Muscle layer of colon (tissue), 2 donors: ENCODE measurements at regions not wholly inside any gene's neighbourhood (a gene's known extent, or its start where the extent isn't known, plus 50 kb on each side); places are given as distances from the start of the nearest gene placed in this dataset.
"Not testable (repeated sequence)": the region's sequence is repeated elsewhere in the genome, so short reads cannot be mapped to it uniquely, and the experiment has no call there.

Experiments
- H3K27ac ChIP-seq: one replicate; pipeline ENCODE4 v1.7.0; 2013; ENCODE audit warnings: low read depth, mild to moderate bottlenecking, low read length, moderate library complexity
- H3K27me3 ChIP-seq, 2 donors: one replicate each; pipeline ENCODE4 v1.7.0; 2013; ENCODE audit warnings: low read length in 2 of 2, mild to moderate bottlenecking in 2 of 2; ENCODE audit not compliant: insufficient read depth in 2 of 2, control insufficient read depth in 1 of 2
- H3K36me3 ChIP-seq: one replicate; pipeline ENCODE4 v1.7.0; 2013; ENCODE audit warnings: mild to moderate bottlenecking, low read length; ENCODE audit not compliant: insufficient read depth
- H3K4me1 ChIP-seq: one replicate; pipeline ENCODE4 v1.7.0; 2013; ENCODE audit warnings: mild to moderate bottlenecking, low read length; ENCODE audit not compliant: insufficient read depth
- H3K4me3 ChIP-seq, 2 donors: one replicate each; pipeline ENCODE4 v1.7.0; 2013; ENCODE audit warnings: low read length in 2 of 2, low read depth in 1 of 2, mild to moderate bottlenecking in 1 of 2, moderate library complexity in 1 of 2
- H3K9ac ChIP-seq: one replicate; pipeline ENCODE4 v1.7.0; 2013; ENCODE audit warnings: low read length
- H3K9me3 ChIP-seq: one replicate; pipeline ENCODE4 v1.7.0; 2013; ENCODE audit warnings: mild to moderate bottlenecking, low read length
- donor health status: abdominal sarcoma.
- donor health status: Adenocarcinoma of cecum.

DNA sequence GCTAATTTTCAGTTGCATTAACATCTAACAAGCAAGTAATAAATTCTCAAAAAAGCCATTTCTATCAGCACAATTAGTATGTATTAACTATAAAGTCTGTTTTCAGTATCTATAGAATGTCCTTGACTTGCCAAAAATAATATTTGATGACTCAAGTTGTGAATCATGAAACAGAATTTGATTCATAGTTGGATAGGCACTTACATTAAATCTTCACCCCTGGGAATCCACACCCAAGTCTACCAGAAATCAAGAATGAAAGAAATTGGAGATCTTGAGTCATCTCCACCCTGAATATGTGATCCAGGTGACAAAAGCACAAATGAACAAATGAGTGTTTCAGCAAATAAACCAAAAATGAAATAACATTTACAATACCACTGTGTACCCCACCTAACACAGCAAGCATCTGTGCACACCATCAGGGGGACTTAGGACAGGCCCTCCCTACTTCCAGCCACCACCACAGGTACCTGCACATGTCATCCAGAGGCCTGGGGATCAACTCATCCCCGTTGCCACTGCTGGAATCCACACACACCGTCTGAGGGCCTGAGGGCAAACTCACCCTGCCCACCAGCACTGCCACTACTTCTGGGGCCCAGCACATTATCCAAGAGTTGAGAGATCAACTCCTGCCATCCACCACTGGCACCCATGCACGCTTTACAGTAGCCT, 160.1 kb downstream of the MTERF1 start:
- H3K4me3 ChIP-seq, result no peak overlapping the region
- no peak overlapping the region for H3K9ac ChIP-seq
- peaks cover 7% of the 10 kb centered on the region for H3K9me3 ChIP-seq
- no peaks in the 10 kb centered on the region for H3K27me3 ChIP-seq
- H3K27ac ChIP-seq, result no peak overlapping the region
- H3K36me3 ChIP-seq, result no peaks in the 10 kb centered on the region
- H3K4me1 ChIP-seq, result no peaks in the 10 kb centered on the region

DNA sequence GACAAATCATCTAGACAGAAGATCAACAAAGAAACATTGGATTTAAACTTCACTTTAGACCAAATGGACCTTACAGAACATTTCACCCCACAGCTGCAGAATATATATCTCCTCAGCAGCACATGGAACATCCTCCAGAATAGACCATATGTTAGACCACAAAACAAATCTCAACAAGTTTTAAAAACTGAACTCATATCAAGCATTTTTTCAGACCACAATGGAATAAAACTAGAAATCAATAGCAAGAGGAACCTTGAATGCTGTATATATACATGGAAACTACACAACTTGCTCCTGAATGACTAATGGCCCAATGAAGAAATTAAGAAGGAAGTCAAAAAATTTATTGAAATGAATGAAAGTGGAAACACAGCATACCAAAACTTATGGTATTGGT, 157.7 kb downstream of the MTERF1 start:
- no peaks in the 10 kb centered on the region for H3K4me1 ChIP-seq

DNA sequence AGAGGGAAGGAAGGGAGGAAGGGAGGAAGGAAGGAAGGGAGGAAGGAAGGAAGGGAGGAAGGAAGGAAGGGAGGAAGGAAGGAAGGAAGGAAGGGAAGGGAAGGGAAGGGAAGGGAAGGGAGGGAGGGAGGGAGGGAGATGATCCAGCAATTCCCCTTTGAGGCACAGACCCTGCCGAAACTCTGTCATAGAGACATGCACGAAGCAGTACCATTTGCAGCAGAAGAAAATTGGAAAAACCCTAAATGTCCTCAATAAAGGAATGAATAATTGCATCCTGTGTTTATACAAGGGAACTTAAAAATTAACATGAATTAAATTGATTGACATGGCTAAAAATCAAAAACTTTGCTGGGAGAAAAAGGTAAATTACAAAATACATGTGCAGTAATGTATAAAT, 151.5 kb downstream of the MTERF1 start:
- not testable (repeated sequence) for H3K27me3 ChIP-seq, H3K4me3 ChIP-seq, H3K4me1 ChIP-seq, H3K9ac ChIP-seq, H3K27ac ChIP-seq, H3K36me3 ChIP-seq, H3K9me3 ChIP-seq

More for the DNA sequence above, 157.7 kb downstream of the MTERF1 start:
- no peaks in the 10 kb centered on the region for H3K27me3 ChIP-seq
- H3K27ac ChIP-seq, result no peak overlapping the region
- H3K9ac ChIP-seq, result no peak overlapping the region
- H3K36me3 ChIP-seq, result no peaks in the 10 kb centered on the region
- H3K4me3 ChIP-seq, result no peak overlapping the region
- H3K9me3 ChIP-seq, result peaks cover 7% of the 10 kb centered on the region

DNA sequence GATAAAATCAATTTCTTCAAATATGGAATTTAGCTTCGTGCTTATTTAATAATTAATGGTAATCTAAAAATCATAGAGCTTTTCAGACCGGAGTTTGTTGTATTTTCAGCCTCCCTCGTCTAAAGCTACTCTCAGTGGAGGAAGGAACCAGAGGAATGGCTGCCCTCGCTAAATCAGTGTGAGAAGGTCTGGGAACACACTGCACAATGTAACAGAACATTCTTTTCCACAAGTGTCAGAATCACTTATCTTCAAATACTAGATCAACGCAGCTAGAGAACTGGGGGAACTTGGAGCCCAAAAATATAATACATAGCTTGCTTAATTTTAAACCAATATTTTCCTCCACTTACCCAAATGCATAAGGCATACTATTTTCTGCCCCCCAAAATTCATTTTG, 148.5 kb downstream of the MTERF1 start:
- no peak overlapping the region for H3K4me3 ChIP-seq
- peaks cover 3% of the 10 kb centered on the region for H3K9me3 ChIP-seq
- no peaks in the 10 kb centered on the region for H3K4me1 ChIP-seq
- no peaks in the 10 kb centered on the region for H3K36me3 ChIP-seq
- no peaks in the 10 kb centered on the region for H3K27me3 ChIP-seq
- H3K9ac ChIP-seq, result no peak overlapping the region
- H3K27ac ChIP-seq, result no peak overlapping the region

DNA sequence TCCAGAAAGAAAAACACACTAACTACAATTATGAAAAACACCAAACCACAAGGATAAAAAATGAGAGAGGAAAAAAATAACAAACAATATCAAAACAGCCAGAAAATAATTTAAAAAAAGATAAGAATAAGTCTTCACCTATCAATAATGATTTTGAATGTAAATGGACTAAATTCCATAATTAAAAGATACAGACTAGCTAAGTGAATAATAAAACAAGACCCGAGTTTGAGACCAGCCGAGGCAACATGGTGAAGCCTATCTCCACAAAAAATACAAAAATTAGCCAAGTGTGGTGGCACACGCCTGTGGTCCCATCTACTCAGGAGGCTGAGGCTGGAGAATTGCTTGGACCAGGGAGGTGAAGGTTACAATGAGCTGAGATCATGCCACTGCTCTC, 131.1 kb downstream of the MTERF1 start:
- Histone ChIP-seq H3K4me3 (no peak overlapping the region), H3K27me3 (no peaks in the 10 kb centered on the region), H3K27ac (no peak overlapping the region), H3K4me1 (no peaks in the 10 kb centered on the region), H3K9me3 (no peaks in the 10 kb centered on the region), H3K36me3 (no peaks in the 10 kb centered on the region), H3K9ac (no peak overlapping the region)

DNA sequence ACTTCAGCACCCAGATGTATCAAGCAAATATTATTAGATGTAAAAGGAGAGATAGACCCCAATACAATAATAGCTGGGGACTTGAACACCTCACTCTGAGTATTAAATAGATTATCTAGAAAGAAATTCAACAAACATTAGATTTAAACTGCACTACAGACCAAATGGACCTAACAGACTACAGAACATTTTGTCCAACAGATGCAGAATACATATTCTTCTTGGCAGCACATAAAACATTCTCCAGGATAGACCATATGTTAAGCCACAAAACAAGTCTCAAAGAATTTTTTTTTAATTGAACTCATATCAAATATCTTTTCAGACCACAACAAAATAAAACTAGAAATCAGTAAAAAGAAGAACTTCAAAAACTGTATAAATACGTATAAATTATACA, 130.4 kb downstream of the MTERF1 start:
- H3K9me3 ChIP-seq, result no peaks in the 10 kb centered on the region
- H3K36me3 ChIP-seq, result no peaks in the 10 kb centered on the region
- H3K27ac ChIP-seq, result no peak overlapping the region
- no peak overlapping the region for H3K4me3 ChIP-seq
- no peak overlapping the region for H3K9ac ChIP-seq
- no peaks in the 10 kb centered on the region for H3K4me1 ChIP-seq
- H3K27me3 ChIP-seq, result no peaks in the 10 kb centered on the region

DNA sequence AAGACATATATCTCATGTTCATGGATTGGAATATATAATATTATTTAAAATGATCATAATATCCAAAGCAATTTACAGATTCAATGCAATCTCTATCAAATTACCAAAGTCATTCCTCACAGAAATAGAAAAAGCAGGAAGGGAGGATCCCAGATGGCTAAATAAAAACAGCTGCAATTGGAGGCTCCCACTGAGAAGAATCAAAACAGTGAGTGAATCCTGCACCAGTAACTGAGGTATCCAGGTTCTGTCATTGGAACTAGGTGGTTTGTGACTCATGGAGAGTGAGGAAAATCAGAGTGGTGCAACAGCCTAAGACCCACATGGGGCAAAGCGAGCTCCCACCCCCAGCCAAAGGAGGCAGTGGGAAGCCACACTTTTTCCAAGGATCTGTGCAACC, 128.4 kb downstream of the MTERF1 start:
- Histone ChIP-seq H3K27ac (no peak overlapping the region), H3K27me3 (no peaks in the 10 kb centered on the region), H3K36me3 (no peaks in the 10 kb centered on the region), H3K9me3 (no peaks in the 10 kb centered on the region), H3K9ac (no peak overlapping the region), H3K4me3 (no peak overlapping the region), H3K4me1 (no peaks in the 10 kb centered on the region)

DNA sequence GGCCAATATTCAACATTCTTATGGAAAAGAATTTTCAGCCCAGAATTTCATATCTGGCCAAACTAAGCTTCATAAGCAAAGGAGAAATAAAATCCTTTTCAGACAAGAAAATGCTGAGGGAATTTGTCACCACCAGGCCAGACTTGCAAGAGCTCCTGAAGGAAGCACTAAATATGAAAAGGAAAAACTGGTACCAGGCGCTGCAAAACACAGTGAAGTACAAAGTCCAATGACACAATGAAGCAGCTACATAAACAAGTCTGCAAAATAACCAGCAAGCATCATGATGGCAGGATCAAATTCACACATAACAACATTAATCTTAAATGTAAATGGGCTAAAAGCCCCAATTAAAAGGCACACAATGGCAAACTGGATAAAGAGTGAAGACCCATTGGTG, 126.2 kb downstream of the MTERF1 start:
- not testable (repeated sequence) for H3K4me3 ChIP-seq, H3K9ac ChIP-seq, H3K27ac ChIP-seq, H3K4me1 ChIP-seq, H3K9me3 ChIP-seq, H3K27me3 ChIP-seq, H3K36me3 ChIP-seq

DNA sequence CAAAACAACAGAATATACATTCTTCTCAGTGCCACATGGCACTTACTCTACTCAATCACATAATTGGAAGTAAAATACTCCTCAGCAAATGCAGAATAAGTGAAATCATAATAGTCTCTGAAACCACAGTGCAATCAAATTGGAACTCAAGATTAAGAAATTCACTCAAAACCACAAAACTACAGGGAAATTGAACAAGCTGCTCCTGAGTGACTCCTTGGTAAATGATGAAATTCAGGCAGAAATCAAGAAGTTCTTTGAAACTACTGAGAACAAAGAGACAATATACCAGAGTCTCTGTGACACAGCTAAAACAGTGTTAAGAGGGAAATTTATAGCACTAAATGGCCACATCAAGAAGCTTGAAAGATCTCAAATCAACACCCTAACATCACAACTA, 125.4 kb downstream of the MTERF1 start:
- not testable (repeated sequence) for H3K27me3 ChIP-seq, H3K4me1 ChIP-seq, H3K36me3 ChIP-seq, H3K9me3 ChIP-seq, H3K4me3 ChIP-seq, H3K27ac ChIP-seq, H3K9ac ChIP-seq

DNA sequence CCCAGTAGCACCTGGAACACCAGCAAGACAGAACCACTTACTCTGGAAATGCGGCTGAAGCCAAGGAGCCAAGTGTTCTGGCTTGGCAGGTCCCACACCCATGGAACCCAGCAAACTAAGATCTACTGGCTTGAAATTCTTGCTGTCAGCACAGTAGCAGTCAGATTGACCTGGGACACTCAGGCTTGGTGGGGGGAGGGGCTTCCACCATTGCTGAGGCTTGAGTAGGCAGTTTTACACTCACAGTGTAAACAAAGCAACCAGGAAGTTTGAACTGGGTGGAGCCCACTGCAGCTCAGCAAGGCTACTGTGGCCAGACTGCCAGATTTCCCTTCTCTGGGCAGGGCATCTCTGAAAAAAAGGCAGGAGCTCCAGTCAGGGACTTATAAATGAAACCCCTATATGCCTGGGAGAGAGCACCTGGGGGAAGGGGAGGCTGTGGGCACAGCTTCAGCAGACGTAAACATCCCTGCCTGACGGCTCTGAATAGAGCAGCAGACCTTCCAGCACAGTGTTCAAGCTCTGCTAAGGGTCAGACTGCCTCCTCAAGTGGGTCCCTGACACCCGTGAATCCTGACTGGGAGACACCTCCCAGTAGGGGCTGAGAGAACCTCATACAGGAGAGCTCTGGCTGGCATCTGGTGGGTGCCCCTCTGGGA, 121.2 kb downstream of the MTERF1 start:
- Histone ChIP-seq H3K9me3 (no peaks in the 10 kb centered on the region), H3K4me3 (no peak overlapping the region), H3K36me3 (no peaks in the 10 kb centered on the region), H3K27me3 (no peaks in the 10 kb centered on the region), H3K4me1 (no peaks in the 10 kb centered on the region), H3K9ac (no peak overlapping the region), H3K27ac (no peak overlapping the region)

DNA sequence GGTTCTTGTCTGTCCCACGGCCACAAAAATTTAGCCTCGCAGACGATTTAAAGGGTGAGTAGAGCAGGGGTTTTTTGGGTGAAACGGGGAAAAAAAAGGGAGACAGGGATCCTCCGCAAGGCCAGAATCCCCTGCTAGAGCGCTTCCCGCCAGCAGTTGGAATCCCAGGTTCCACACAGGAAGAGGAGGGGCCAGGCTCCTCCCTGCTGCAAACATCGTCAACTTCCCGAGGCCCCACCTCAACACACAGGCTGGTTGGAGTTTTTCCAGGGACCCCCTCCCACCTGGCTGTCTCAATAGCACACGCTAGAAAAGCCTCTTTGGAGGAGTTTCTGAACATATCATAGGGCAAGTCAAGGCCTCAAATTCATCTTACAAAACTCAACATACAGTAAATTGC, 112.7 kb downstream of the MTERF1 start:
- Histone ChIP-seq H3K4me1 (peaks cover 9% of the 10 kb centered on the region), H3K36me3 (no peaks in the 10 kb centered on the region), H3K4me3 (no peak overlapping the region), H3K27ac (no peak overlapping the region), H3K27me3 (no peaks in the 10 kb centered on the region), H3K9ac (no peak overlapping the region), H3K9me3 (no peaks in the 10 kb centered on the region)

DNA sequence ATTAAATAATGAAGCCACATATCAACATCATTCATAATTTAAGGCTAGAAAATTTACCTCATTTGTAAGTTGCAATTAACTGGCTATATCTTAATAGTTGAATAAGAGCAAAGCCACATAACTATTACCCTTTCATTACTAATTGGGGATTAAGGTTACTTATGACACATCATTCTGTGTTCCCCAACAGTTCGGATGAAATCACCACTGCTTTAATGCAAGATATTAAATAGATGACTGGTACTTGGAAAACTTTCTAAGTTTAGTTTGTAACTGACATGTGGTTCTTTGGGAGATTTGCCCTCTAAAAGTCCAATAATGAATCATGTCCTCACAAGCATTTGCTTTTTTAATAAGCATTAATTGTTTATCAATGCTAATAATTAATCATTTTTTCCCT, 109.1 kb downstream of the MTERF1 start:
- peaks cover 11% of the 10 kb centered on the region for H3K4me1 ChIP-seq
- H3K9ac ChIP-seq, result no peak overlapping the region
- no peaks in the 10 kb centered on the region for H3K9me3 ChIP-seq
- no peaks in the 10 kb centered on the region for H3K27me3 ChIP-seq
- H3K27ac ChIP-seq, result no peak overlapping the region
- no peaks in the 10 kb centered on the region for H3K36me3 ChIP-seq
- H3K4me3 ChIP-seq, result no peak overlapping the region
